GM18858 (cell line): ENCODE measurements at regions not wholly inside any gene's neighbourhood (a gene's known extent, or its start where the extent isn't known, plus 50 kb on each side); places are given as distances from the start of the nearest gene placed in this dataset.
A peak's percentile ranks its signal among the peaks of the same experiment; 100 is the strongest.
"Not testable (repeated sequence)": the region's sequence is repeated elsewhere in the genome, so short reads cannot be mapped to it uniquely, and the experiment has no call there.

ENCODE experiments used
- ATAC-seq: cut with Tn5 transposase; IDR thresholded peaks from one replicate; pipeline ENCODE4 v1.9.1; 2021; ENCODE audit not compliant: unreplicated experiment

DNA sequence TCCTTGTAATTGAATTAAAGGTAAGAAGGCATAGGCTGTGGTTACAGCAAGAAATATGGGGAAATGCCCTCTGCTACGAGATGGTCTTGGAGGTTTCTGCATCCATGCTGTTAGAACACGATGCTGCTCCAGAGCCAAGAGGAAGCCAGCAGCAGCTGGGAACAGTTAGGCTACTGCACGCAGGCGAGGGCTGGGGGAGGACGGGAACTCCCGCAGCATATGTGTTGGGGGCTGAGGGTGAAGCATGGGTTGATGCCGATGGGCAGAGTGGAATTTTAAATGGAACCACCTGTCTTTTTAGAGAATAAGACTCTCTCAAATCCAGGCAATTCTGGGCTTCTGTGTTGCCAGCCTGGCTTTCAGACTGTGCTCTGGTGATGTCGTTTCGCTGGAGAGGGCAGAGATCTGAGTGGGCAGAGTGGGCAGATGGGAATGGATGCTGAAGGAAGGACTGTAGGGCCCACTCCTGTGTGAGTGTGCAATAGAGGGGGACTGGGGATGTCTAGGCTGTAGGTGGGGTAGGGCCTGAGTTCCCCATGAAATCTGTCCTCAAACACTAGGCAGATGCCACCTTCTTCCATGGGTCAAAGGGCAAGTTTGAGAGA is 417.0 kb upstream of the TPM1 start:
- no peak for ATAC-seq

DNA sequence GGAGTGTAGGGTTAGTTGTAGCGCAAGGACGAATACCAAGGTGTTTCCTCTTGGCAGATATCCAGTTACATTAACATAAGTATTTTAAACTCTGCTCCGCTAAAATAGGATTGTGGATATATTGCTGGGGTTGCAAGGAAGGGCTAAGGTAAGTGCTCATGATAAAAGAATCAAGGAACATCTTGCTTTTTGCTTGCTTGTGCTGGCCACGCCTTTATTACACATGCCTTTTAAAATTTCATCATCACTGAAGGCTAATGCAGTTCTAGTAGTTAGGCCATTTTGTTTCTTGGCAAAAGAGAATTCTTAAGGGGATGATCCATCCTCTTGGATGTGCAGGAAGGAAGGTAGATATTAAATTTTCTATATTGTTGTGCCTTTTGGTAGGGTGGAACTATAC is 415.6 kb upstream of the TPM1 start:
- no peak for ATAC-seq

DNA sequence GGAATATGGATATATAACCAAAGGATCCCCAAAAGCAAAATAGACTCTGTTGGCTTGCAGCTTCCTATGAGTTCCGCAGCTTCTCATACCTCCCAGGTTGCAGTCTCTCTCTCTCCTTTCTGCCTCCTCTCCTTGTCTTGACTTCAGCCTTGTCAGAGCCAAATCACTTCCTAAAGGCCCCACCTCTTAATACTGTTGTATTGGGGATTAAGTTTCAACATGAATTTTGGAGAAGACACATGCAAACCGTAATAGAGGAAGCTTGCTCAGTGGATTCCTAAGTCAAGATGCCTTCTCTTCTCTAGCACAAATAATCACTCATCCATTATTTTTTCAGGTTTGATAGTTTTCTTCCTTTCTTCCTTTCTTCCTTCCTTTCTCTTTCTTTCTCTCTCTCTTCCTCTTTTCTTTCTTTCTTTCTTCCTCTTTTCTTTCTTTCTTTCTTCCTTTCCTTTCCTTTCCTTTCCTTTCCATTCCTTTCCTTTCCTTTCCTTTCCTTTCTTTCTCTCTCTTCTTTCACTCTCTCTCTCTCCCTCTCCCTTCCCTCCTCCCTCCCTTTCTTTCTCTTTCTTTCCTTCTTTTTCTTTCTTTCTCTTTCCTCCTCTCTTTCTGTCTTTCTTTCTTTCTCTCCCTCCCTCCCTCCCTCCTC is 411.3 kb upstream of the TPM1 start:
- ATAC-seq: no peak

DNA sequence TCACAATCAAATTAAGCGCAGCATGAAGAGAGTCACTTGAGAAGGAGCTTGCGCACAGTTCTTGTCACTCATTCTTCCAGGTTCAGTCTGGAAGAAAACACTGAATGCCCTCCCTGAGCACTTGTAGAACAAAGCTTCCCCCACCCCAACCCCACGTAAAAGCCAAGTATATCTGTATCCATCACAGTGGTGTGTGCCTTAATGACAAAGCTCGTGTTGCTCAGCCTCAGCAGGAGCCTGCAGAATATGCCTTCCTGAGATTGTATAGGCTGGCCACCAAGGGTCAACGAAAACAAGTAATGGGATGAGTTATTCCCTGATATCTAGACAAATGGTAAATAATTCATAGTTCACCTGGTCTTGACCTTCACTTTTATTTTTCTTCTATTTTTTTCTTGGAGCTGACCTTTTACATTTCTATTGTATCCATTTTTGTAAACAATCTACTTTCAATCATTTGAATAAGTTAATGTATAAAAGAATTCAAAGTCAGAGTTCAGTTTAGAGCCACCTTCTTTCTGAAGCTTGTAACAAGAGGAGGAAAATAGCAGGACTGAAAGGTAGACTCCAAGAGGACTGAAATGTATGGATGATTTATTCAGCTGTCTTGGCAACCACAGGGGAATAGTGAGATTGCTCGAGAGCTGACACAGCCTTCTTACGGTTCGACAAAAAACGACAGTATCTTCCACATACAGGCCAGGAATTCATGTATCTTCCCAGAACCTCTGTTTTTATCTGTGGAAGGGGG is 405.5 kb upstream of the TPM1 start:
- no peak for ATAC-seq

DNA sequence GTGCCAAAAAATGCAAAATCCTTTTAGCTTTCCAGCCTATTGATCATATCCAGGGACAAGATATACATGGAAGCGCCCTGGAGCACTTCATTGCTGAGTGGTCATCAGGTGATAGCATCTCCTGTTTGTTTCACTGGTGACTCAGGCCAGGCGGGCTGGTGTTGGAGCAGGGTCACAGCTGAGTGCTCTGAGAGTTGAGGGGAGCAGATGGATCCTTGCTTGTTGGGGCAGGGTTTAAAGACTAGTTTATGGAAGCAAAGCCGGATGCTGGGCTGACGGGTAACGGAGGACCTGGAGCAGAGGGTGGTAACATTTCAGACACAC is 405.0 kb upstream of the TPM1 start:
- no peak for ATAC-seq

DNA sequence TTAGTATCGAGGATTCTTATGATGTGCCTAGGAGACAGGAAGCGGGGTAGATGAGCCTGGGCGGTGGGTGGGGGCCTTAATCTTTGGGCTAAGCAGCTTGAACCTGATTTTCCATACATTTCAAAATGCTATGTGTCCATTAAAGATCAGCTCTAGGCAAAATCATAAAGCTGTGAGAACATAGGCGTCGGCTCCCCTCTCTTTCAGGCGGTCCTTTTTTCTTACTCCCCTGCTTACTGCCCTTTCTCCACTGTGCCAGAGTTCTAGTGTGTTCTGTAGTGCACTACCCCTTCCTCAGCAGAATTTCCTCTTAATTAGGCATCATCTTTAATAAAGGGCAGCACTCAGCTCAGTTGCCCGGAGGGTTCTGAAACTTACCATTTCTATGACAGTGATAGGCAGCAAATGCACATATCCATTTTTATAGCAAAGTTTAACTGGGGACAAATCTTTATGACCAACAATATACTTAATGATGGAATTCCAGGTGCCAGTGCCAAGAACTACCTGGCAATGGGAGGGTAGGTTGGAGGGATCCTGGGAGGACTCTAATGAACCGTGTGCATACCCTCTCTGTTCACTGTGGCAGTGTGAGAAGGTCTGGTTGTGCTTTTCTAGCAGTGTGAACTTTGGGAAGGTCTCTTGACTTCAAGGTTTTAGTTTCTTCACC is 404.5 kb upstream of the TPM1 start:
- ATAC-seq: no peak

DNA sequence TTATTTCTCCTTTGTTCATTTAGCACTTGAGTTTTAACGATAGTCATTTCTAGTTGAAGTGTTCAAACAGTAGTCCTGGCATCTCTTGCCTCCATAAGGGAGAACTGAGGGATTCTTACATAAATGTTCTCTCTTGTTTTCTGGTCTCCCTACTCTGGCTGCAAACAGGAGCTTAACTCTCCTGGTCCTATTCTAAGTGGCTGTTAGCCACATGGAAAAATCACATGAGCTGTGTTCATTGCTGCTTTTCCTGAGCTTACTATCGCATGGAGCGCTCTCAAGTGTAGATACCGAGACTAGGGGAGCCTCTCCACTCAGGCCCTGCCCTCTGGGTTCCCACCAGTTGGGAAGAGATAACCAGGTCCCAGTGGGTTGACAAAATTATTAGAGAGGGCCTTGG is 403.1 kb upstream of the TPM1 start:
- ATAC-seq: no peak

DNA sequence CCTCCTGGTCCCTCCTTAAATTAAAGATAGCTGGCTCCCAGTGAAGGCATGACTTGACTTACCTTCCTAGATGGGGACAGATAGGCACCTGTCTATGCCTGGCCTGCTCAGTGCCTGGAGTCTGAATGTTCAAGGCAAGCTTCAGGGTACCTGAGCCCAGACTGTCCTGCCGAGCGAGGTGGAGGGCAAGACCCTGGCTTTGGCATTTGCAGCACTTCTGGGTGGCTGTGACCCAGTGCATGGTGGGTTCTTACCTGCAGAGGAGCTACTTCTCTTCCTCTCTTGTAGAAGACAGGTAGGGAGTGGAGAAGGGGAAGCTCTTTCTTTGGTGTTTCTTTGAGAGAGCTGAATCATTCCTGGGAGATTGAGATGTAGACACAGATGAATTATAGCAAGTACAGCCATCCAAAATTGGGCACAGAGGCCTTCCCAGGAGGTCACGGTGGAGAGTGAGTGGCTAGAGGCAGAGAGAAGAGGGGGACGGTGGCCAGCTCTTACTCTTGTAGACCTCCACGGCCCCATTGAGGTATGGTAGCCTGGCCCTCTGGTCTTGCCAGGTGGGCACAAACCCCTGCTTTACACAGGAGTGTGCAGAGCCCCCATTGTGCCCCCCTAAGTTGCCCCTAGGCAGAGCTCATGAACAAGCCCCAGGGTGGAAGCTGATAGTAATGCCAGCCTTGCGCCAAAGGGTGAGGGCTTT is 402.5 kb upstream of the TPM1 start:
- no peak for ATAC-seq

DNA sequence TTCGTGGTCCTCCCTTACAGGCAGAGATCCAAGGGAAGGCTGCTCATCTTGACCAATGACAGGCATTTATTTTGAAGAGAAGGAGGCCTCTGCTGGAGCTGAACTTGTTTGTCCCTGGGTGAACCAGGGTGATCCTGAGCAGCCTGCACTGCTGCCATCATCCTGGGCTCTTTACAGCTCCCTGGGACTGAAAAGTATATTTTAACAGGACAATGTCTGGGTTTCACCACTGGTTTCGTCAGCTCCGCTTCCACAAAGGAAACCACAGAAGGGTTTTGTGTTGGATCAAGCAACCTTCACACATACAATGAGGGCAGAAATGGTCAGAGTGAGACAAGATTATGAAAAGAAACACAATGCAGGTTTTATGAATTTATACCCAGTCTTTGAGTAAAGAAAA is 400.7 kb upstream of the TPM1 start:
- ATAC-seq: no peak

DNA sequence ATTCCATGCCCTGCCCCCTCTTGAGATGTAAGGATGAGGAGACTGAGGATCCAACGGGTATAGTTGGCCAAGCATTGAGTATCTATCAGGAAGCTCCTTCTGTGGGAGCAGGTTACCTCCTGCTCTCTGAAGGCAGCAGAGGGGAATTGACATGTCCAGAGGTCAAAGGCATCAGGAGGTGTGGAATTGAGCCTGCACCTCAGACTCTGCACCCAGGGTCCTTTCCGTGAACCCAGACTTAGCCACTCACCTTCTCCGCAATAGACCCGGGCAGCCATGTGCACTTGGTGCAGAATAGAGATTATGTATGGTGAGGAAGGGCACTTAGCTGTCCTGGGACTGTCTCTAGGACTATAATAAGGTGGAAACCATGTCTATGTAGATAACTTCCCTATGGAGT is 399.0 kb upstream of the TPM1 start:
- ATAC-seq: no peak

DNA sequence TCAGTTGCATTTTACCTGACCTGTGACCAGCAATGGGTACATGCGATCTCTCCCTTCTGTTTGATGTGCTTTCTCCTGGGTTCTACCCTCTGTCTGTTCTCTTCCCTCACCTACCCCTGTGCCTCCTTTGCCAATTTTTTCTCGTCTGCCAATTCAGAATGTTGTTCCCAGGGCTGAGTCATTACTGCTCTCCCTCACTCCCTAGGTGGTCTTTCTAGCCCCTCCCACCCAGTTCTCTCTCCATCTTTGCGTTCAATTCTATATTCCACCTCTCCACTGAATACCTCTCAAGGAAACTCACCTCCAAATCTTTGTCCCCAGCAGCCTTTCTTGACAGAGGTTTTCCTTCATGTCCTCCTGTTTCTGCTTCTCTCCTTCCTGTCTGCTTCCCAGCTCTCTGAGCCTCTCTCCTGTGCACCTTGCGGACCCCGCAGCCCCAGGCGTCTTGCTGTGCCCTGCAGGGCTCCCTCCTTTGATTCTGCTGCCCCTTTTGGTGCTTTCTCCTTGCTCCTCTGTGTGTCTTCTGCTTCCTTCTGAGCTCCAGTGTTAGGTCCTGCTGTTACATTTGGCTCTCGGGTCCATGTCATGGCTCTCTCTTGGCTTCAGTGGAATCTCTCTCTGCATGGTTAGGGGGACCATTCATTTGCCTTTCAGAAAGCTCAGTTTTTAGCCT is 398.2 kb upstream of the TPM1 start:
- no peak for ATAC-seq

DNA sequence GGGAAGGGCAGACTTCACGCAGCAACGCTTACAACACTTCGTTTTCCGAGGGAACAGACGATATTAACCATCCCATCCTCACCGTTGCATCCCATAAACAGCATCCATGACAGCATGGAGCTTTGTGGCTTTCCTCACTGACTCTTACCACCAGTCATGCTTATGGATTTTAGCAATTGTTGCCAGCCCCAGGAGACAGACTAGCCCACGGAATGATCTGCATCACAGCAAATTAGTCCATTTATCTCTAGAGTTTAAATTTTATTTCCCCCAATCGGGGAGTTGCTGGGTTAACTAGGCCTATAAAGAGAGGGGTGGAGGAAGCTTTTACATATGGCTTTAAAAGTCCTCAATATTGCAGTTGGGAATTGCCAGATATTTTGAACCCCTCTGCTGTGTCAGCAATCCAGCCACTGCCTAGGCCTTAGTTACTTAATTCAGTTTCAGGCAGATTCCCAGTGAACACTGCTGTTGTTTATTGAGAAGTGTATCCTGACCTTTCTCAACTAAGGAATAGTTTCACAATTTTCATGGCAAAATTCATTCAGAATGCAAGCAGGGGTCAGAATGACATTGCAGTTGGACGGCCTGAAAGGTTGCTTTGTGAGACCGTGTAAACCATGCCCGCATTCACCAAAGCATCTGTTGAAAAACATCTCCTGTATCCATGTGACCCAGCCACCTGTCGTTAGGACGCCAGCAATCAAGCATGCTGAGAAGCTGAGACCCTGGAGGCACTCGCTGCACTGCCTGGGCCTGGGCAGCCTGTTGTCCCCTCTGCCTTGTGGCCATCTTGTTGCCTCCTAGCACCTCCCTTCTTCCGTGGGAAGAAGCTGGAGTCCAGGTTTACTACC is 397.4 kb upstream of the TPM1 start:
- no peak for ATAC-seq

DNA sequence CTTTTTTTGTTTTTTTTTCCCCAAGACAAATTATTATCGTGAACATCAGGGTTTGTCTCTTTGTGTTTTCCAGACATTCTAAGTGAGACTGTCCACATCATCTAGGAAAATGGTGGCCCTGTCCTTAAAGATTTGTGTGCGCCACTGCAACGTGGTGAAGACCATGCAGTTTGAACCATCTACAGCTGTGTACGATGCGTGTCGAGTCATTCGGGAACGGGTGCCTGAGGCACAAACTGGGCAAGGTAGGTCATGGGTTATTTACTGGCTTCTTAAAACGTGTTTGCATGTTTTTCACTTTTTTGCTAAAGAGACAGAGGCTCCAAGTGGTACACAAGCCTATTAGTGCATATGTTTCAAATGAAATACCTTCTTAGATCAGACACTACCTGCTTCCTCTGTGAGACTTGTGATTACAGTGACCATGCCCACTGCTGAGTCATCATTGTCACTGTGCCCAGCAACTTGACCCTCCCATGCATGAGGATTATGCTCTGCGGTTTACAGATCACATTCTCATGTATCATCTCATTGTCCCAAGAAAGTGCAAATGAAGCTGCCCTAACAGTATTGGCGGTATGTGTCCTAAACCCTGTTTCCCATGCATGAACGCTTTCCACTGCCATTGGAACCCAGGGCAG is 395.2 kb upstream of the TPM1 start:
- no peak for ATAC-seq

DNA sequence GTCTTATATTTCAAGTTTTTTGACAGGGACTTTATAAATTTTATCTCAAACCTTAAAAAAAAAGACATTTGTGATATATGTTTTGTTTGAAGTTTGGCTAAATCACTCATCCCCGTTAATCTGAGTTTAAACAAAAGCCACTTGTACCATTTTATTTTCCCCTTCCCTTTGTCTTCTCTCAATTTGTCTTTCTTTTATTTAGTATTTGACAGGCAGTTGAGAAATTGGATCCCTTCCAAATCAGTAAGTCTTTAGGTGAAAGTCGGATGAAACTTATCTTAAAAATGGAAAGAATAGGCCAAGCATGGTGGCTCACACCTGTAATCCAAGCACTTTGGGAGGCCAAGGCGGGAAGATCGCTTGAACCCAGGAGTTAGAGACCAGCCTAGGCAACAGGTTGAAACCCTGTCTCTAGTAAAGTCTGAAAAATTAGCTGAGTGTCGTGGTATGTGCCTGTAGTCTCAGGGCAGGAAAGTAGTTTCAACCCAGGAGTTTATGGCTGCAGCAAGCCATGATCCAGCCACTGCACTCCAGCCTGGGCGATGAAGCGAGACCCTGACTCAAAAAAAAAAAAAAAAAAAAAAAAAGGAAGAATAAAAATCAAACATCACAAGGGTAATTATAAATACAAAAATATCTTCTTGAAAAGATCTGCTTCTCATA is 394.6 kb upstream of the TPM1 start:
- ATAC-seq: no peak

DNA sequence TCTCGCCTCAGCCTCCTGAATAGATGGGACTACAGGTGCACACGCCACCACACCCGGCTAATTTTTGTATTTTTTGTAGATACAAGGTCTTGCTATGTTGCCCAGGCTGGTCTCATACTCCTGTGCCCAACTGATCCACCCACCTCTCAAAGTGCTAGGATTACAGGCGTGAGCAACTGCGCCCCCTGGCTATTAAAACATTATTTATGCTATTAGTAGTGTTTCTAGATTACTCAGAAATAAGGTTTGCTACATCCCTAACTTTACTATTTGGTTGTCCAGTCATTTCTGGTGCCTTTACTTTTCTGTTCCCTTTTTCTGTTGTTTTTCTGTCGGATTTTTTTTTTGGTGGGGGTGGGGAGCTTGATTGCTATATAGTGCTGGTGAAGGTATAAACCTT is 393.6 kb upstream of the TPM1 start:
- no peak for ATAC-seq

DNA sequence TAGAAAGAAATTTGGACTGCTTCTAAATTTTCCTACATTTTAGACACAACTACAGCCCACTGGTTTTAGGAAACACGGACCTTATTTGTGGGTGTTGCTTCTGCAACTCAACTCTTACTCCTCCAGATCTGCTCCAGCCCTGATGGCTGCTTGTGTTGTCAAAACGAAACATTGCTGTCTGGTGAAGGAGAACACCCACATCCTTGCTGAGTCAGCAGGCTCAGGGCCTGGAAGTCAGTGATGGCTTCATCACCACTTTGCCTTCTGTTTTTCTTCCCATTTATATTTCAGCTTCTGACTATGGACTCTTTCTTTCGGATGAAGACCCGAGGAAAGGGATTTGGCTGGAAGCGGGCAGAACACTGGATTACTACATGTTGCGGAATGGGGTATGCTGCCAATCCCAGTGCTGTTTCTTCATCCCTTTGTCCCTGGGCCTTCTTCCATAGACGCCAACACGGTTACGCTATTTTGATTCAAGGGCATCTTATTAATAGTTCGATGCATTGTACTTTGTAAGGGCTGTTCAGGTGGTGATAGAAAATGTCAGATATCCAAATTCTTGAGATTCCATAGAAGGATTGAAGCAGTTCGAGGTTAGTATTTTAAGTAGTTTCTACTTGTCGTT is 392.6 kb upstream of the TPM1 start:
- peak; percentile 60 for ATAC-seq

DNA sequence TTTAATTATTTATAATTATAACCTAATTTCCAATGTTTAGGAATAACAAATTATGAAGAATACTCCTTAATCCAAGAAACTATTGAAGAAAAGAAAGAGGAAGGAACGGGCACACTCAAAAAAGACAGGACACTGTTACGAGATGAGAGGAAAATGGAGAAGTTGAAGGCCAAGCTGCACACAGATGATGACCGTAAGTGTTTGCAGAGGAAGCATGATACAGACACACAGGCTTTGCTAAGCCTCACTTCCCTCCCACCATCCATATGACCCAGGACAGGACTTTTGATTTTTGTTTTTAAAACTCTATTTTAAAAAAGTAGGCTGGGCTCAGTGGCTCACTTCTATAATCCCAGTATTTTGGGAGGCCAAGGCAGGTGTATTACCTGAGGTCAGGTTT is 389.4 kb upstream of the TPM1 start:
- no peak for ATAC-seq

DNA sequence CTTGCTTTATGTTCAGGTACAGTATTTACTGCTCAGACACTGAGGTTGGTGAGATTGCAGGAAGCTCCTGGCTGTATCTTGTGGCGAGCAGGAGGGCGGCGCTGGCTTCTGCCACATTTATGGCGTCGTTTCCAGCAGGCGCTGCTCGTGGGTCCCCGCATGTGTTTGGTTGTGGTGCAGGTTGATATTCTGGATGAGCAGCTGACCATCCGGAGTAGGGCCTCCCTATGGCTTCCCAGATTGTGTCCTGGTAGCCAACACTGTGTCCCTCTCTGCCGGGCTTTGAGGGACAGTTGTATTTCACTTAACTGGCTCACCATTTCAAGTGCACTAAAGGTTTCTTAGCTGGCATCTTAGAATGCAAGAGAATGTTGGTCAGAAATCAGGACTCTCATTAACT is 386.5 kb upstream of the TPM1 start:
- ATAC-seq: no peak

DNA sequence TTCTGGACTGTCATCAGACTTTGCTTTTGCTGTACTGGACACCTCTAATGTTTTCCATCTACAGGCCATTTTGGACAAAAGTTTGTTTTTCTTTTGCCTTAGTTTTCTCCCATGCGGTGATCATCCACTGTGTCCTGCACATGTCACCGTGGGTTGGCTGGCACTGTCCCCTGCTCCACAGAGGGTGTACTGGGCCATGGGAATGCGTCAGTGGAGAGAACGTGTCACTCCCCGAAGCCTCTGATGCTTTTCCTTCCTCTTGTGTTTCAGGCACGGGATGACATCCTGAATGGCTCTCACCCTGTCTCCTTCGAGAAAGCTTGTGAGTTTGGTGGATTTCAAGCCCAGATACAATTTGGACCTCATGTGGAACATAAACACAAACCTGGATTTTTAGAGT is 385.0 kb upstream of the TPM1 start:
- not testable (repeated sequence) for ATAC-seq
